ENCODE measurements at regions not wholly inside any gene's neighbourhood (a gene's known extent, or its start where the extent isn't known, plus 50 kb on each side); places are given as distances from the start of the nearest gene placed in this dataset.
"Not testable (repeated sequence)": the region's sequence is repeated elsewhere in the genome, so short reads cannot be mapped to it uniquely, and the experiment has no call there.

GRCh38 chr5:89537800-89538199 is 654.8 kb upstream of the MEF2C start:
- DNase-seq, result no peak

- no peak for DNase-seq
Observed at GRCh38 chr5:89536020-89536419, 653.0 kb upstream of the MEF2C start.

- no peak for DNase-seq
Observed at GRCh38 chr5:89535411-89535810, 652.4 kb upstream of the MEF2C start.

GRCh38 chr5:89534331-89534730 is 651.3 kb upstream of the MEF2C start:
- DNase-seq, result no peak

- DNase-seq, result no peak
Observed at GRCh38 chr5:89524785-89525184, 641.8 kb upstream of the MEF2C start.

- DNase-seq, result not testable (repeated sequence)
Observed at GRCh38 chr5:89523867-89524266, 640.9 kb upstream of the MEF2C start.

- no peak for DNase-seq
Observed at GRCh38 chr5:89520771-89521170, 637.8 kb upstream of the MEF2C start.

GRCh38 chr5:89513299-89514044 is 630.5 kb upstream of the MEF2C start:
- no peak for DNase-seq

- DNase-seq, result no peak
Observed at GRCh38 chr5:89504051-89504450, 621.1 kb upstream of the MEF2C start.

- DNase-seq, result no peak
Observed at GRCh38 chr5:89499787-89500186, 616.8 kb upstream of the MEF2C start.

GRCh38 chr5:89498699-89499098 is 615.7 kb upstream of the MEF2C start:
- peak in 1 of 14 donors; percentile 2 for DNase-seq

GRCh38 chr5:89493414-89493813 is 610.4 kb upstream of the MEF2C start:
- no peak for DNase-seq

- no peak for DNase-seq
Observed at GRCh38 chr5:89484962-89485361, 602.0 kb upstream of the MEF2C start.

GRCh38 chr5:89480406-89481007 is 597.5 kb upstream of the MEF2C start:
- DNase-seq, result no peak

- no peak for DNase-seq
Observed at GRCh38 chr5:89478851-89479250, 595.9 kb upstream of the MEF2C start.

- DNase-seq, result no peak
Observed at GRCh38 chr5:89473196-89473595, 590.2 kb upstream of the MEF2C start.

GRCh38 chr5:89471541-89471940 is 588.6 kb upstream of the MEF2C start:
- DNase-seq, result no peak

- no peak for DNase-seq
Observed at GRCh38 chr5:89471115-89471514, 588.1 kb upstream of the MEF2C start.

GRCh38 chr5:89470658-89471057 is 587.7 kb upstream of the MEF2C start:
- DNase-seq, result no peak

- no peak for DNase-seq
Observed at GRCh38 chr5:89458332-89458656, 575.3 kb upstream of the MEF2C start.

- peak in 5 of 14 donors; percentile 1 to 23 (median 18) for DNase-seq
Observed at GRCh38 chr5:89457411-89458331, 574.7 kb upstream of the MEF2C start.

GRCh38 chr5:89452081-89452480 is 569.1 kb upstream of the MEF2C start:
- no peak for DNase-seq

GRCh38 chr5:89451263-89451662 is 568.3 kb upstream of the MEF2C start:
- DNase-seq, result no peak
